Activated CD4-positive, alpha-beta memory T cell treated with anti-CD3 and anti-CD28 coated beads, Interleukin-2, amount 10 ng/mL, durations not matched to agents 7 days and 5 days (primary cell): ENCODE measurements at regions not wholly inside any gene's neighbourhood (a gene's known extent, or its start where the extent isn't known, plus 50 kb on each side); places are given as distances from the start of the nearest gene placed in this dataset.

Source experiments
- CTCF ChIA-PET: fragments of 350-600 bp; sonication (Branson Sonifier 250); formaldehyde crosslinking; loops from one replicate; lab custom pipeline; 2021; ENCODE audit warnings: antibody characterized with exemption, inconsistent platforms; lab: Charles Lee
- POLR2A ChIA-PET: fragments of 350-600 bp; sonication (Branson Sonifier 250); formaldehyde crosslinking; loops from one replicate; lab custom pipeline; 2021; ENCODE audit warnings: antibody characterized with exemption; lab: Charles Lee
- DNase-seq: peaks from one replicate; pipeline ENCODE4 v3.0.0-alpha.2; 2020
- H3K27ac Mint-ChIP-seq: one replicate; pipeline ENCODE4 v1.8.0; 2021; ENCODE audit warnings: mild to moderate bottlenecking, mixed read lengths
- H3K27me3 Mint-ChIP-seq: one replicate; pipeline ENCODE4 v1.8.0; 2021; ENCODE audit warnings: mixed read lengths
- H3K36me3 Mint-ChIP-seq: one replicate; pipeline ENCODE4 v1.8.0; 2021; ENCODE audit warnings: low read depth, mixed read lengths
- H3K4me1 Mint-ChIP-seq: one replicate; pipeline ENCODE4 v1.8.0; 2021; ENCODE audit warnings: mixed read lengths
- H3K4me3 Mint-ChIP-seq: one replicate; pipeline ENCODE4 v1.8.0; 2021; ENCODE audit warnings: mild to moderate bottlenecking, mixed read lengths
- H3K9me3 Mint-ChIP-seq: one replicate; pipeline ENCODE4 v1.8.0; 2021; ENCODE audit warnings: mixed read lengths

- no peaks in the 10 kb centered on the region for H3K9me3 Mint-ChIP-seq
- no peak for DNase-seq
- no peaks in the 10 kb centered on the region for H3K36me3 Mint-ChIP-seq
- peaks cover 6% of the 10 kb centered on the region for H3K27me3 Mint-ChIP-seq
- H3K4me3 Mint-ChIP-seq = no peak overlapping the region
- ChIA-PET POLR2A (interaction anchor here (0.5 kb wide), 1 partner anchor 825 kb away, joined by 3 read pairs; no protein-coding TSS in a partner anchor), CTCF (interaction anchor here (0.5 kb wide), 1 partner anchor 424 kb away, joined by 3 read pairs; no protein-coding TSS in a partner anchor)
- no peak overlapping the region for H3K27ac Mint-ChIP-seq
- H3K4me1 Mint-ChIP-seq = peaks cover 15% of the 10 kb centered on the region
These were observed 266.5 kb upstream of the CITED2 start for GRCh38 chr6:139640921-139641320.

- DNase-seq = no peak
- Mint-ChIP-seq H3K27ac (no peak overlapping the region), H3K4me1 (peaks cover 15% of the 10 kb centered on the region), H3K36me3 (no peaks in the 10 kb centered on the region), H3K27me3 (peaks cover 6% of the 10 kb centered on the region), H3K9me3 (no peaks in the 10 kb centered on the region), H3K4me3 (no peak overlapping the region)
- ChIA-PET POLR2A (no interaction called here), CTCF (no interaction called here)
These were observed 266.0 kb upstream of the CITED2 start for GRCh38 chr6:139640448-139640847.

- Mint-ChIP-seq H3K4me3 (no peak overlapping the region), H3K36me3 (no peaks in the 10 kb centered on the region), H3K27ac (no peak overlapping the region), H3K4me1 (peaks cover 15% of the 10 kb centered on the region), H3K27me3 (peaks cover 6% of the 10 kb centered on the region), H3K9me3 (no peaks in the 10 kb centered on the region)
- CTCF ChIA-PET = no interaction called here
- POLR2A ChIA-PET = no interaction called here
- DNase-seq = no peak
These were observed 265.1 kb upstream of the CITED2 start for GRCh38 chr6:139639507-139639906.

GRCh38 chr6:139638179-139638941 lies 263.9 kb upstream of the CITED2 start:
- ChIA-PET POLR2A (no interaction called here), CTCF (no interaction called here)
- no peak for DNase-seq
- Mint-ChIP-seq H3K36me3 (no peaks in the 10 kb centered on the region), H3K4me1 (peaks cover 15% of the 10 kb centered on the region), H3K9me3 (peaks cover 1% of the 10 kb centered on the region), H3K27ac (no peak overlapping the region), H3K4me3 (no peak overlapping the region), H3K27me3 (peaks cover 6% of the 10 kb centered on the region)

- H3K27ac Mint-ChIP-seq = no peak overlapping the region
- H3K36me3 Mint-ChIP-seq = no peaks in the 10 kb centered on the region
- CTCF ChIA-PET = no interaction called here
- no peak overlapping the region for H3K4me3 Mint-ChIP-seq
- peaks cover 1% of the 10 kb centered on the region for H3K9me3 Mint-ChIP-seq
- no peak for DNase-seq
- POLR2A ChIA-PET = no interaction called here
- peaks cover 15% of the 10 kb centered on the region for H3K4me1 Mint-ChIP-seq
- peaks cover 6% of the 10 kb centered on the region for H3K27me3 Mint-ChIP-seq
These were observed 263.3 kb upstream of the CITED2 start for GRCh38 chr6:139637766-139638165.

- no peak overlapping the region for H3K4me3 Mint-ChIP-seq
- CTCF ChIA-PET = no interaction called here
- H3K4me1 Mint-ChIP-seq = peaks cover 14% of the 10 kb centered on the region
- no peak for DNase-seq
- peaks cover 1% of the 10 kb centered on the region for H3K9me3 Mint-ChIP-seq
- no peak overlapping the region for H3K27ac Mint-ChIP-seq
- H3K36me3 Mint-ChIP-seq = no peaks in the 10 kb centered on the region
- POLR2A ChIA-PET = no interaction called here
- peaks cover 4% of the 10 kb centered on the region for H3K27me3 Mint-ChIP-seq
These were observed 261.9 kb upstream of the CITED2 start for GRCh38 chr6:139636391-139636790.

- Mint-ChIP-seq H3K36me3 (no peaks in the 10 kb centered on the region), H3K4me3 (no peak overlapping the region), H3K4me1 (peaks cover 7% of the 10 kb centered on the region), H3K27me3 (peaks cover 6% of the 10 kb centered on the region), H3K9me3 (peaks cover 1% of the 10 kb centered on the region), H3K27ac (no peak overlapping the region)
- no peak for DNase-seq
- POLR2A ChIA-PET = no interaction called here
- CTCF ChIA-PET = no interaction called here
These were observed 261.1 kb upstream of the CITED2 start for GRCh38 chr6:139635401-139636130.

GRCh38 chr6:139632840-139633239 lies 258.4 kb upstream of the CITED2 start:
- no peak overlapping the region for H3K27ac Mint-ChIP-seq
- no peak overlapping the region for H3K4me3 Mint-ChIP-seq
- DNase-seq = no peak
- H3K27me3 Mint-ChIP-seq = peaks cover 12% of the 10 kb centered on the region
- ChIA-PET POLR2A (no interaction called here), CTCF (no interaction called here)
- no peaks in the 10 kb centered on the region for H3K4me1 Mint-ChIP-seq
- no peaks in the 10 kb centered on the region for H3K36me3 Mint-ChIP-seq
- H3K9me3 Mint-ChIP-seq = peaks cover 1% of the 10 kb centered on the region

GRCh38 chr6:139628270-139628669 lies 253.8 kb upstream of the CITED2 start:
- no peak for DNase-seq
- Mint-ChIP-seq H3K4me3 (no peak overlapping the region), H3K27ac (no peak overlapping the region), H3K9me3 (no peaks in the 10 kb centered on the region), H3K4me1 (peaks cover 3% of the 10 kb centered on the region), H3K36me3 (no peaks in the 10 kb centered on the region), H3K27me3 (peaks cover 9% of the 10 kb centered on the region)
- POLR2A ChIA-PET = interaction anchor here (0.5 kb wide), 1 partner anchor 89 kb away, joined by 3 read pairs; no protein-coding TSS in a partner anchor
- CTCF ChIA-PET = no interaction called here

- ChIA-PET CTCF (no interaction called here), POLR2A (no interaction called here)
- H3K9me3 Mint-ChIP-seq = no peaks in the 10 kb centered on the region
- peaks cover 9% of the 10 kb centered on the region for H3K27me3 Mint-ChIP-seq
- DNase-seq = no peak
- no peaks in the 10 kb centered on the region for H3K36me3 Mint-ChIP-seq
- no peak overlapping the region for H3K27ac Mint-ChIP-seq
- H3K4me1 Mint-ChIP-seq = peaks cover 3% of the 10 kb centered on the region
- no peak overlapping the region for H3K4me3 Mint-ChIP-seq
These were observed 252.6 kb upstream of the CITED2 start for GRCh38 chr6:139627091-139627490.

GRCh38 chr6:139625998-139626975 lies 251.8 kb upstream of the CITED2 start:
- ChIA-PET POLR2A (no interaction called here), CTCF (no interaction called here)
- no peaks in the 10 kb centered on the region for H3K9me3 Mint-ChIP-seq
- no peak overlapping the region for H3K4me3 Mint-ChIP-seq
- H3K4me1 Mint-ChIP-seq = peaks cover 3% of the 10 kb centered on the region
- no peak for DNase-seq
- no peak overlapping the region for H3K27ac Mint-ChIP-seq
- H3K27me3 Mint-ChIP-seq = peaks cover 9% of the 10 kb centered on the region
- no peaks in the 10 kb centered on the region for H3K36me3 Mint-ChIP-seq

- ChIA-PET CTCF (no interaction called here), POLR2A (no interaction called here)
- Mint-ChIP-seq H3K27ac (no peak overlapping the region), H3K9me3 (peaks cover 2% of the 10 kb centered on the region), H3K4me3 (no peak overlapping the region), H3K36me3 (no peaks in the 10 kb centered on the region), H3K27me3 (peaks cover 8% of the 10 kb centered on the region), H3K4me1 (peaks cover 3% of the 10 kb centered on the region)
- DNase-seq = no peak
These were observed 250.9 kb upstream of the CITED2 start for GRCh38 chr6:139625081-139625939.
